OCI-LY1 (cell line): ENCODE measurements at regions not wholly inside any gene's neighbourhood (a gene's known extent, or its start where the extent isn't known, plus 50 kb on each side); places are given as distances from the start of the nearest gene placed in this dataset.

Source experiments
- H2AFZ ChIP-seq: fragments of 200-600 bp; sonication (generic), shearing (Covaris generic); 2 replicates; pipeline ENCODE4 v1.6.0; 2014; ENCODE audit warnings: antibody characterized with exemption, mild to moderate bottlenecking, low read length
- H3F3A ChIP-seq: fragments of 200-600 bp; sonication (generic), shearing (Covaris generic); 2 replicates; pipeline ENCODE4 v1.6.0; 2014; ENCODE audit warnings: mild to moderate bottlenecking, antibody characterized with exemption, low read length, moderate library complexity; ENCODE audit not compliant: insufficient read depth
- H3K27ac ChIP-seq: fragments of 200-600 bp; sonication (generic); 2 replicates; pipeline ENCODE4 v1.5.1; 2014; ENCODE audit warnings: low read length, mixed run types, mild to moderate bottlenecking, low read depth; ENCODE audit not compliant: poor library complexity, severe bottlenecking
- H3K27me3 ChIP-seq: fragments of 200-600 bp; sonication (generic); 2 replicates; pipeline ENCODE4 v1.6.0; 2014; ENCODE audit warnings: antibody characterized with exemption, mild to moderate bottlenecking, low read length, moderate library complexity; ENCODE audit not compliant: insufficient read depth
- H3K36me3 ChIP-seq: fragments of 200-600 bp; sonication (generic); 2 replicates; pipeline ENCODE4 v1.6.1; 2014; ENCODE audit warnings: mild to moderate bottlenecking, antibody characterized with exemption, low read length, moderate library complexity, mixed read lengths; ENCODE audit not compliant: insufficient read depth
- H3K4me1 ChIP-seq: fragments of 200-600 bp; sonication (generic); 2 replicates; pipeline ENCODE4 v1.5.1; 2014; ENCODE audit warnings: mild to moderate bottlenecking, low read length, moderate library complexity; ENCODE audit not compliant: insufficient read depth, severe bottlenecking
- H3K4me2 ChIP-seq: fragments of 200-600 bp; sonication (generic), shearing (Covaris generic); 2 replicates; pipeline ENCODE4 v1.6.1; 2014; ENCODE audit warnings: low read length
- H3K4me3 ChIP-seq: fragments of 200-600 bp; sonication (generic); 2 replicates; pipeline ENCODE4 v1.5.1; 2014; ENCODE audit warnings: low read length, low read depth, mild to moderate bottlenecking, mixed read lengths; ENCODE audit not compliant: poor library complexity, severe bottlenecking
- H3K79me2 ChIP-seq: fragments of 200-600 bp; shearing (Covaris generic); 2 replicates; pipeline ENCODE4 v1.6.1; 2016; ENCODE audit warnings: mixed run types, low read length, mixed read lengths; ENCODE audit not compliant: insufficient read depth
- H3K9ac ChIP-seq: fragments of 200-600 bp; sonication (generic), shearing (Covaris generic); 2 replicates; pipeline ENCODE4 v1.6.1; 2014; ENCODE audit warnings: mild to moderate bottlenecking, low read length, mixed read lengths
- H3K9me2 ChIP-seq: fragments of 200-600 bp; sonication (generic), shearing (Covaris generic); 2 replicates; pipeline ENCODE4 v1.6.1; 2014; ENCODE audit warnings: low read depth, mild to moderate bottlenecking, low read length, mixed read lengths
- H3K9me3 ChIP-seq: fragments of 200-600 bp; shearing (Covaris generic); 2 replicates; pipeline ENCODE4 v1.6.1; 2014; ENCODE audit warnings: low read length, mixed read lengths
- H4K20me1 ChIP-seq: fragments of 200-600 bp; sonication (generic), shearing (Covaris generic); 2 replicates; pipeline ENCODE4 v1.6.0; 2016; ENCODE audit warnings: mild to moderate bottlenecking, low read length; ENCODE audit not compliant: insufficient read depth
- CTCF ChIP-seq: fragments of 200-600 bp; sonication (generic), shearing (Covaris generic); IDR thresholded peaks from 2 replicates; pipeline ENCODE4 v1.5.1; 2017; ENCODE audit warnings: mild to moderate bottlenecking, antibody characterized with exemption, low read length, moderate library complexity, mixed read lengths
- EZH2 ChIP-seq: fragments of 200-600 bp; sonication (generic), shearing (Covaris generic); IDR thresholded peaks from 2 replicates; pipeline ENCODE4 v1.8.0; 2017; ENCODE audit warnings: borderline replicate concordance, mixed run types, mild to moderate bottlenecking, antibody characterized with exemption, low read length, moderate library complexity, mixed read lengths

GRCh38 chr1:222418654-222419053 is 129.2 kb downstream of the HHIPL2 start:
- Histone ChIP-seq H3K4me2 (no peak overlapping the region), H3K27ac (no peak overlapping the region), H3K36me3 (no peaks in the 10 kb centered on the region), H3K9ac (no peak overlapping the region), H3K9me2 (no peaks in the 10 kb centered on the region), H3K4me1 (no peaks in the 10 kb centered on the region), H3K27me3 (no peaks in the 10 kb centered on the region), H3K9me3 (no peaks in the 10 kb centered on the region), H4K20me1 (no peaks in the 10 kb centered on the region), H3K4me3 (no peak overlapping the region), H2AFZ (no peak overlapping the region), H3F3A (no peaks in the 10 kb centered on the region), H3K79me2 (no peaks in the 10 kb centered on the region)
- no peak for TF ChIP-seq CTCF
- no peak for TF ChIP-seq EZH2

- TF ChIP-seq CTCF (no peak), EZH2 (no peak)
- no peak overlapping the region for H3K4me3 ChIP-seq
- H3K9me3 ChIP-seq, result no peaks in the 10 kb centered on the region
- no peaks in the 10 kb centered on the region for H3K79me2 ChIP-seq
- H3K27ac ChIP-seq, result no peak overlapping the region
- no peak overlapping the region for H3K4me2 ChIP-seq
- H2AFZ ChIP-seq, result no peak overlapping the region
- H4K20me1 ChIP-seq, result no peaks in the 10 kb centered on the region
- H3K27me3 ChIP-seq, result no peaks in the 10 kb centered on the region
- no peaks in the 10 kb centered on the region for H3F3A ChIP-seq
- no peaks in the 10 kb centered on the region for H3K9me2 ChIP-seq
- H3K9ac ChIP-seq, result no peak overlapping the region
- no peaks in the 10 kb centered on the region for H3K4me1 ChIP-seq
- no peaks in the 10 kb centered on the region for H3K36me3 ChIP-seq
These were observed 130.6 kb downstream of the HHIPL2 start for GRCh38 chr1:222417264-222417663.

- TF ChIP-seq CTCF, result no peak
- TF ChIP-seq EZH2, result no peak
- Histone ChIP-seq H3K36me3 (no peaks in the 10 kb centered on the region), H3K9ac (no peak overlapping the region), H3K27me3 (no peaks in the 10 kb centered on the region), H3K9me3 (no peaks in the 10 kb centered on the region), H2AFZ (no peak overlapping the region), H4K20me1 (no peaks in the 10 kb centered on the region), H3K4me3 (no peak overlapping the region), H3K79me2 (no peaks in the 10 kb centered on the region), H3F3A (no peaks in the 10 kb centered on the region), H3K27ac (no peak overlapping the region), H3K4me1 (no peaks in the 10 kb centered on the region), H3K4me2 (no peak overlapping the region), H3K9me2 (no peaks in the 10 kb centered on the region)
These were observed 131.7 kb downstream of the HHIPL2 start for GRCh38 chr1:222416001-222416791.
